ENCODE measurements at regions not wholly inside any gene's neighbourhood (a gene's known extent, or its start where the extent isn't known, plus 50 kb on each side); places are given as distances from the start of the nearest gene placed in this dataset.

GRCh38 chrX:95626748-95627147 lies 1057.9 kb upstream of the DIAPH2 start:
- ChIA-PET POLR2A (no interaction called here), CTCF (no interaction called here)
- DNase-seq (ENCODE audit: extremely low spot score) = no peak
- no peak for TF ChIP-seq CTCF (IDR thresholded peaks at IDR 0.05; ENCODE audit: control extremely low read depth, extremely low read depth, low read depth, missing control alignments)

- TF ChIP-seq CTCF (IDR thresholded peaks at IDR 0.05; ENCODE audit: control extremely low read depth, extremely low read depth, low read depth, missing control alignments) = no peak
These were observed 1055.8 kb upstream of the DIAPH2 start for GRCh38 chrX:95628796-95629195.

GRCh38 chrX:95629737-95630136 lies 1054.9 kb upstream of the DIAPH2 start:
- DNase-seq (ENCODE audit: extremely low spot score) = no peak
- ChIA-PET CTCF (no interaction called here), POLR2A (no interaction called here)
- no peak for TF ChIP-seq CTCF (IDR thresholded peaks at IDR 0.05; ENCODE audit: control extremely low read depth, extremely low read depth, low read depth, missing control alignments)

More at GRCh38 chrX:95628796-95629195, 1055.8 kb upstream of the DIAPH2 start:
- no peak for DNase-seq (ENCODE audit: extremely low spot score)
- POLR2A ChIA-PET = no interaction called here
- CTCF ChIA-PET = no interaction called here

GRCh38 chrX:95640226-95640625 lies 1044.4 kb upstream of the DIAPH2 start:
- POLR2A ChIA-PET = no interaction called here
- DNase-seq (ENCODE audit: extremely low spot score) = no peak
- TF ChIP-seq CTCF (IDR thresholded peaks at IDR 0.05; ENCODE audit: control extremely low read depth, extremely low read depth, low read depth, missing control alignments) = no peak
- CTCF ChIA-PET = no interaction called here

GRCh38 chrX:95645738-95646137 lies 1038.9 kb upstream of the DIAPH2 start:
- no peak for DNase-seq (ENCODE audit: extremely low spot score)
- POLR2A ChIA-PET = no interaction called here
- CTCF ChIA-PET = no interaction called here
- no peak for TF ChIP-seq CTCF (IDR thresholded peaks at IDR 0.05; ENCODE audit: control extremely low read depth, extremely low read depth, low read depth, missing control alignments)

- TF ChIP-seq CTCF (IDR thresholded peaks at IDR 0.05; ENCODE audit: control extremely low read depth, extremely low read depth, low read depth, missing control alignments) = no peak
- DNase-seq (ENCODE audit: extremely low spot score) = no peak
- ChIA-PET CTCF (no interaction called here), POLR2A (no interaction called here)
These were observed 1022.4 kb upstream of the DIAPH2 start for GRCh38 chrX:95662200-95662599.

GRCh38 chrX:95666056-95666455 lies 1018.6 kb upstream of the DIAPH2 start:
- ChIA-PET CTCF (no interaction called here), POLR2A (no interaction called here)
- no peak for DNase-seq (ENCODE audit: extremely low spot score)
- no peak for TF ChIP-seq CTCF (IDR thresholded peaks at IDR 0.05; ENCODE audit: control extremely low read depth, extremely low read depth, low read depth, missing control alignments)
